CD4-positive, alpha-beta T cell treated with Interferon gamma for 1 hour (primary cell): ENCODE measurements at regions not wholly inside any gene's neighbourhood (a gene's known extent, or its start where the extent isn't known, plus 50 kb on each side); places are given as distances from the start of the nearest gene placed in this dataset.

Experiments used
- DNase-seq: peaks from one replicate; pipeline ENCODE4 v3.0.0-alpha.2; 2020

- DNase-seq = no peak
Observed at GRCh38 chr5:51279983-51280706, 103.1 kb upstream of the ISL1 start.

DNA sequence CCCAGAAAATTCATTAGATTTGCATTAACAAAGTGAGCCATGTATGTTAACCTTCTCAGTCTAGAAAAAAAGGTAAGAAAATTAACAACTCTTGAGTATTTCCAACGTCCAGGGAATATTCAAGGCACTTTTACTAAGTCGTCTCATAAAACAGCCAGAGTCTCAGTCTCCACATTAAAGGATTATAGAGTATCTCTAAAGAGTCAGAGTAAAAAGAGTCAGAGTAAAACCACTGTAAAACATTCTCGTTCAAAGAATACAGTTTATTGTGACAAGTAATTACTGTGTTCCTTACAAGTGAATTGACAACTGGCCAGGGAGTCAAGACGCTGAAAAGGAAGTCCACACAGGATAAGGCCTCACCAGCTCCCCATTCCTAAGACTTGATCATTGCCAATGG is 97.2 kb upstream of the ISL1 start:
- no peak for DNase-seq

- DNase-seq = no peak
Observed at GRCh38 chr5:51302343-51302742, 80.9 kb upstream of the ISL1 start.

GRCh38 chr5:51326844-51327243 is 56.4 kb upstream of the ISL1 start:
- no peak for DNase-seq
